ENCODE measurements at regions not wholly inside any gene's neighbourhood (a gene's known extent, or its start where the extent isn't known, plus 50 kb on each side); places are given as distances from the start of the nearest gene placed in this dataset.
"Not testable (repeated sequence)": the region's sequence is repeated elsewhere in the genome, so short reads cannot be mapped to it uniquely, and the experiment has no call there.

DNA sequence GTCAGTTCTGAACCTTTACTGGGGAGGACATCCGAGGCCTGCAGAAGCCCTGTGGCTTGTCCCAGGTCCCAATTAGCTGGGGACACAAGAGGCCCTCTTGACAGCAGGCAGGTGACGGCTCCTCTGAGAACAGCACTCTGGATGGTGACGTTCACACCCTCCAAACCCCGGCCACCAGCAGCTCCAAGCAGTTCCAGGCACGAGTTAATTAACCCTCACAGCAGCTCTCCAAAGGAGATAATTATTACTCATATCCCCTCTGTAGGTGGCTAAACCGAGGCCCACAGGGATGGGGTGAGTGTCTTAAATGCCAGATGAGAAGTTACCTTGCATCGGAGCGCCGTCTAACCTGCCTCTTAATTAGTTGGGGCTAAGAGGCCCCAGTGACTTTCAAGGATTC, 168.9 kb upstream of the CIBAR2 start:
- Histone ChIP-seq H3K9me3 (ENCODE audit: low read length) (no peaks in the 10 kb centered on the region), H3K36me3 (ENCODE audit: insufficient read depth, low read length) (no peaks in the 10 kb centered on the region), H3K4me3 (ENCODE audit: low read depth in 1 of 2, low read length in 2 of 2) (no peak overlapping the region), H3K4me1 (ENCODE audit: insufficient read depth, low read length) (no peaks in the 10 kb centered on the region), H3K9ac (ENCODE audit: low read length) (no peak overlapping the region), H3K27ac (ENCODE audit: low read depth, low read length) (no peak overlapping the region), H3K27me3 (ENCODE audit: control insufficient read depth in 1 of 2, insufficient read depth in 2 of 2, low read length in 2 of 2) (no peaks in the 10 kb centered on the region)

- Histone ChIP-seq H3K4me1 (ENCODE audit: insufficient read depth, low read length) (no peaks in the 10 kb centered on the region), H3K27me3 (ENCODE audit: control insufficient read depth in 1 of 2, insufficient read depth in 2 of 2, low read length in 2 of 2) (no peaks in the 10 kb centered on the region), H3K4me3 (ENCODE audit: low read depth in 1 of 2, low read length in 2 of 2) (no peak overlapping the region), H3K9ac (ENCODE audit: low read length) (no peak overlapping the region), H3K9me3 (ENCODE audit: low read length) (no peaks in the 10 kb centered on the region), H3K36me3 (ENCODE audit: insufficient read depth, low read length) (no peaks in the 10 kb centered on the region), H3K27ac (ENCODE audit: low read depth, low read length) (no peak overlapping the region)
Observed at GRCh38 chr16:85282842-85283241, 170.6 kb upstream of the CIBAR2 start.

- Histone ChIP-seq H3K27me3 (ENCODE audit: control insufficient read depth in 1 of 2, insufficient read depth in 2 of 2, low read length in 2 of 2) (no peaks in the 10 kb centered on the region), H3K9me3 (ENCODE audit: low read length) (no peaks in the 10 kb centered on the region), H3K27ac (ENCODE audit: low read depth, low read length) (no peak overlapping the region), H3K9ac (ENCODE audit: low read length) (no peak overlapping the region), H3K36me3 (ENCODE audit: insufficient read depth, low read length) (no peaks in the 10 kb centered on the region), H3K4me3 (ENCODE audit: low read depth in 1 of 2, low read length in 2 of 2) (no peak overlapping the region), H3K4me1 (ENCODE audit: insufficient read depth, low read length) (no peaks in the 10 kb centered on the region)
Observed at GRCh38 chr16:85283305-85284050, 171.2 kb upstream of the CIBAR2 start.

- Histone ChIP-seq H3K36me3 (ENCODE audit: insufficient read depth, low read length) (no peaks in the 10 kb centered on the region), H3K4me1 (ENCODE audit: insufficient read depth, low read length) (no peaks in the 10 kb centered on the region), H3K9me3 (ENCODE audit: low read length) (no peaks in the 10 kb centered on the region), H3K4me3 (ENCODE audit: low read depth in 1 of 2, low read length in 2 of 2) (no peak overlapping the region), H3K27me3 (ENCODE audit: control insufficient read depth in 1 of 2, insufficient read depth in 2 of 2, low read length in 2 of 2) (no peaks in the 10 kb centered on the region), H3K27ac (ENCODE audit: low read depth, low read length) (no peak overlapping the region), H3K9ac (ENCODE audit: low read length) (no peak overlapping the region)
Observed at GRCh38 chr16:85284141-85284817, 172.0 kb upstream of the CIBAR2 start.

GRCh38 chr16:85285681-85286065, 173.4 kb upstream of the CIBAR2 start:
- H3K4me3 ChIP-seq (ENCODE audit: low read depth in 1 of 2, low read length in 2 of 2) = no peak overlapping the region
- no peak overlapping the region for H3K27ac ChIP-seq (ENCODE audit: low read depth, low read length)
- no peaks in the 10 kb centered on the region for H3K27me3 ChIP-seq (ENCODE audit: control insufficient read depth in 1 of 2, insufficient read depth in 2 of 2, low read length in 2 of 2)
- H3K4me1 ChIP-seq (ENCODE audit: insufficient read depth, low read length) = no peaks in the 10 kb centered on the region
- H3K36me3 ChIP-seq (ENCODE audit: insufficient read depth, low read length) = no peaks in the 10 kb centered on the region
- H3K9ac ChIP-seq (ENCODE audit: low read length) = no peak overlapping the region
- H3K9me3 ChIP-seq (ENCODE audit: low read length) = no peaks in the 10 kb centered on the region

DNA sequence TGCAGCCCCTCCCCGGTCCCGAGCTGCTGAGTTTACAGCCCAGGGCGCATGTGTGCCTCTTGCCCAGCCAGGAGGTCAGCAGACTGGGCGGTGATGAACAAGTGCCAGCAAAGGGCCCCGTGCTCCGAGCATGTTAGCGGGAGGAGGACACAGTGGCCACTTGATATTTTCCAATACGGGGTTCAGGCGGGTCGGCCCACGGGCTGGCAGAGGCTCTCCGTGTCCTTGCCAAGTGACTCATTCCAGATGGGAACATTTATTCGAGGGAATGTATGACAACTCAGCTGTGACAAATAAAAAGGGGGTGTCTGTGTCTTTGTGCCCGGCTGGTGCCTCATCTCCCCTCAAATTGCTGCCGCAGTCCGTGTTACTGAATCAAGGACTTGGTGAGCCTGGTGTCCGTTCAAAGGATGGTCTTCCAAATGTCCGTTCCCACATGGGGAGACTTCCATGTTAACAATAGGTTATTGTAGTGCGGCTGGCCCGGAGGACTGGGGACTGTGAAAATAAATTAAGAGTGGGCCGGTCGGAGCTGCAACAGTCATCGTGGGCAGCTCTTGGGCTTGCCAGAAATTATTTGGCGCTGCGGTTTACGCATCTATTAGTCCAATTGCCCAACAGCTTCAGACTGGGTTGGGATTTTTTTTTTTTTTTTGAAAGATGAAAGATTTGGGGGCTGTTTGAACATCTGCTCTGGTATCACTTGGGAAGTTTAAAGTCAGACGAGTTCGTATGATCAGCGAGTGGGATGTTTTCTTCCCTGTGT, 174.0 kb upstream of the CIBAR2 start:
- Histone ChIP-seq H3K9ac (ENCODE audit: low read length) (no peak overlapping the region), H3K4me1 (ENCODE audit: insufficient read depth, low read length) (no peaks in the 10 kb centered on the region), H3K4me3 (ENCODE audit: low read depth in 1 of 2, low read length in 2 of 2) (no peak overlapping the region), H3K9me3 (ENCODE audit: low read length) (no peaks in the 10 kb centered on the region), H3K36me3 (ENCODE audit: insufficient read depth, low read length) (no peaks in the 10 kb centered on the region), H3K27me3 (ENCODE audit: control insufficient read depth in 1 of 2, insufficient read depth in 2 of 2, low read length in 2 of 2) (no peaks in the 10 kb centered on the region), H3K27ac (ENCODE audit: low read depth, low read length) (no peak overlapping the region)

GRCh38 chr16:85286951-85287814, 174.9 kb upstream of the CIBAR2 start:
- Histone ChIP-seq H3K27ac (ENCODE audit: low read depth, low read length) (no peak overlapping the region), H3K9ac (ENCODE audit: low read length) (no peak overlapping the region), H3K9me3 (ENCODE audit: low read length) (no peaks in the 10 kb centered on the region), H3K4me3 (ENCODE audit: low read depth in 1 of 2, low read length in 2 of 2) (no peak overlapping the region), H3K27me3 (ENCODE audit: control insufficient read depth in 1 of 2, insufficient read depth in 2 of 2, low read length in 2 of 2) (no peaks in the 10 kb centered on the region), H3K4me1 (ENCODE audit: insufficient read depth, low read length) (no peaks in the 10 kb centered on the region), H3K36me3 (ENCODE audit: insufficient read depth, low read length) (no peaks in the 10 kb centered on the region)

DNA sequence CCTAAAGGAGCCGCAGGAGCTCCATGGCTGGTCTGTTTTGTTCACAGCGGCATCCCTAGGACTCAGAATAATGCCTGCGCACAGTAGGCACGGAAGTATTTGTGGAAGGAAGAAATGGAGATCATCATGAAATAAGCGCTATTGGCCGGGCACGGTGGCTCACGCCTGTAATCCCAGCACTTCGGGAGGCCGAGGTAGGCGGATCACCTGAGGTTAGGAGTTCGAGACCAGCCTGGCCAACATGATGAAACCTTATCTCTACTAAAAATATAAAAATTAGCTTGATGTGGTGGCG, 175.5 kb upstream of the CIBAR2 start:
- not testable (repeated sequence) for H3K27me3 ChIP-seq (ENCODE audit: control insufficient read depth in 1 of 2, insufficient read depth in 2 of 2, low read length in 2 of 2); H3K27ac ChIP-seq (ENCODE audit: low read depth, low read length); H3K36me3 ChIP-seq (ENCODE audit: insufficient read depth, low read length); H3K4me3 ChIP-seq (ENCODE audit: low read depth in 1 of 2, low read length in 2 of 2); H3K4me1 ChIP-seq (ENCODE audit: insufficient read depth, low read length); H3K9ac ChIP-seq (ENCODE audit: low read length); H3K9me3 ChIP-seq (ENCODE audit: low read length)

DNA sequence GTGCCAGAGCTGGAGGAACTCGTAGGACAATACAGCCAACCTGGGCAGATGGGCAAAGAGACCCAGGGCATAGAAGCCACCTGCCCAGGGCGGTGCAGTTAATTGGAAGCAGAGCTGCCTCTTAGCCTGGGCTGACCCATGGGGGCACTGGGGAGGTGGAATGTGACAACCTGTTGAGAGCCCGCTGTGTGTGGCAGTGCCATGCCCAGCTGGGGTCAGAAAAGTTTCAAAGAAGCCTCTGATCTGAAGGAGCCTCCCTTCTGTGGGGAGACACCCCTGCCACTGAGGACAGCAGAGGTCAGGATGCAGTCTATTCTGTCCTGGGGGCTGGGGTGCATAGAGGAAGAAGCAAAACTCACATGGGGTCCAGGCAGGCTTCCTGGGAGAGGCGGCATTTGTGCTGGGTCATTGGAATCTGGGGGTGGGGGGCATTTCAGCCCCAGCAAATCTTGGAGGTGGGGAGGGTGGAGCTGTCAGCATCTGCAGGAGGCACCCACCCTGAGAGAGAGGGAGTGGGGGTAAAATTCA, 176.1 kb upstream of the CIBAR2 start:
- Histone ChIP-seq H3K27ac (ENCODE audit: low read depth, low read length) (no peak overlapping the region), H3K4me1 (ENCODE audit: insufficient read depth, low read length) (no peaks in the 10 kb centered on the region), H3K4me3 (ENCODE audit: low read depth in 1 of 2, low read length in 2 of 2) (no peak overlapping the region), H3K27me3 (ENCODE audit: control insufficient read depth in 1 of 2, insufficient read depth in 2 of 2, low read length in 2 of 2) (no peaks in the 10 kb centered on the region), H3K9me3 (ENCODE audit: low read length) (no peaks in the 10 kb centered on the region), H3K36me3 (ENCODE audit: insufficient read depth, low read length) (no peaks in the 10 kb centered on the region), H3K9ac (ENCODE audit: low read length) (no peak overlapping the region)

- Histone ChIP-seq H3K4me1 (ENCODE audit: insufficient read depth, low read length) (no peaks in the 10 kb centered on the region), H3K4me3 (ENCODE audit: low read depth in 1 of 2, low read length in 2 of 2) (no peak overlapping the region), H3K9me3 (ENCODE audit: low read length) (no peaks in the 10 kb centered on the region), H3K27me3 (ENCODE audit: control insufficient read depth in 1 of 2, insufficient read depth in 2 of 2, low read length in 2 of 2) (no peaks in the 10 kb centered on the region), H3K36me3 (ENCODE audit: insufficient read depth, low read length) (no peaks in the 10 kb centered on the region), H3K27ac (ENCODE audit: low read depth, low read length) (no peak overlapping the region), H3K9ac (ENCODE audit: low read length) (no peak overlapping the region)
Observed at GRCh38 chr16:85288869-85289660, 176.8 kb upstream of the CIBAR2 start.
